H1 (cell line): ENCODE measurements at regions not wholly inside any gene's neighbourhood (a gene's known extent, or its start where the extent isn't known, plus 50 kb on each side); places are given as distances from the start of the nearest gene placed in this dataset.

Experiments used
- CTCF ChIA-PET: fragments of 300-600 bp; sonication (Branson Sonifier 250); formaldehyde crosslinking; loops from one replicate; lab custom pipeline; 2021; ENCODE audit not compliant: partially characterized antibody; lab: Charles Lee
- POLR2A ChIA-PET: fragments of 300-600 bp; sonication (Branson Sonifier 250); formaldehyde crosslinking; loops from one replicate; lab custom pipeline; 2021; ENCODE audit warnings: inconsistent platforms; ENCODE audit not compliant: partially characterized antibody; lab: Charles Lee
- DNase-seq, 2 experiments: peaks; one replicate each; pipeline versions ENCODE4 v3.0.0 to v3.0.0-alpha.2; 2010 to 2022; ENCODE audit warnings: low spot score in 2 of 2, low read depth in 1 of 2, mixed read lengths in 1 of 2
- FAIRE-seq: peaks from 2 replicates; lab custom pipeline; 2011; peaks lifted over from hg19 to GRCh38; lab: Jason Lieb, UNC
- H2AFZ ChIP-seq: 2 replicates; pipeline ENCODE4 v1.8.1; 2012; ENCODE audit warnings: low read length, inconsistent platforms
- H2AK5ac ChIP-seq: 2 replicates; pipeline ENCODE4 v1.6.1; 2013; ENCODE audit warnings: low read depth, low read length
- H2BK120ac ChIP-seq: replicated peaks from 2 replicates; pipeline ENCODE3; 2013; ENCODE audit warnings: low read depth, low read length, inconsistent platforms
- H2BK12ac ChIP-seq: 2 replicates; pipeline ENCODE4 v1.6.1; 2013; ENCODE audit warnings: low read depth, low read length
- H2BK15ac ChIP-seq: 2 replicates; pipeline ENCODE4 v1.6.1; 2013; ENCODE audit warnings: low read length
- H2BK20ac ChIP-seq: 2 replicates; pipeline ENCODE4 v1.6.1; 2013; ENCODE audit warnings: low read length
- H2BK5ac ChIP-seq: 2 replicates; pipeline ENCODE4 v1.6.1; 2013; ENCODE audit warnings: low read depth, low read length
- H3K14ac ChIP-seq: 2 replicates; pipeline ENCODE4 v1.6.1; 2013; ENCODE audit warnings: inconsistent platforms; ENCODE audit not compliant: insufficient read length
- H3K18ac ChIP-seq: 2 replicates; pipeline ENCODE4 v1.6.1; 2013; ENCODE audit warnings: low read length; ENCODE audit errors: extremely low read depth
- H3K23ac ChIP-seq: 2 replicates; pipeline ENCODE4 v1.6.1; 2013; ENCODE audit warnings: inconsistent platforms; ENCODE audit not compliant: insufficient read length
- H3K23me2 ChIP-seq: 2 replicates; pipeline ENCODE4 v1.6.1; 2013; ENCODE audit warnings: low read depth, low read length
- H3K27ac ChIP-seq: 2 replicates; pipeline ENCODE4 v1.6.1; 2011; ENCODE audit warnings: low read depth, low read length, inconsistent platforms
- H3K27me3 ChIP-seq, 4 experiments: replicated peaks in 1 of 4; 1 replicate in 1 of 4; 2 replicates in 3 of 4; pipeline versions ENCODE4 v1.6.1 to v1.8.1; 2011 to 2013; ENCODE audit warnings: low read length in 3 of 4, mild to moderate bottlenecking in 3 of 4, inconsistent platforms in 2 of 4, mixed read lengths in 2 of 4, moderate library complexity in 1 of 4; ENCODE audit not compliant: control insufficient read depth in 3 of 4, insufficient read depth in 3 of 4; ENCODE audit errors: extremely low read depth in 1 of 4
- H3K36me3 ChIP-seq, 4 experiments: 2 replicates each; pipeline versions ENCODE4 v1.6.1 to v1.8.1; 2011 to 2013; ENCODE audit warnings: mild to moderate bottlenecking in 4 of 4, low read length in 3 of 4, moderate library complexity in 2 of 4, control low read depth in 1 of 4, inconsistent platforms in 1 of 4; ENCODE audit not compliant: insufficient read depth in 4 of 4, control insufficient read depth in 2 of 4
- H3K4ac ChIP-seq: replicated peaks from 2 replicates; pipeline ENCODE3; 2013; ENCODE audit warnings: low read length, low read depth, mixed read lengths, inconsistent platforms; ENCODE audit not compliant: insufficient read length
- H3K4me1 ChIP-seq, 4 experiments: replicated peaks in 1 of 4; 1 replicate in 1 of 4; 2 replicates in 3 of 4; pipeline versions ENCODE4 v1.6.1 to v1.8.1; 2011 to 2013; ENCODE audit warnings: low read length in 3 of 4, inconsistent platforms in 2 of 4, mixed read lengths in 1 of 4; ENCODE audit not compliant: insufficient read depth in 4 of 4, control insufficient read depth in 3 of 4
- H3K4me2 ChIP-seq, 2 experiments: 2 replicates each; pipeline versions ENCODE4 v1.6.1 to v1.8.1; 2011 to 2013; ENCODE audit warnings: low read depth in 2 of 2, low read length in 2 of 2, control low read depth in 1 of 2, inconsistent platforms in 1 of 2, mild to moderate bottlenecking in 1 of 2; ENCODE audit not compliant: insufficient read depth in 1 of 2
- H3K4me3 ChIP-seq, 4 experiments: fragments of 200-600, 300-600 bp in 1 of 4; sonication (generic), shearing (Covaris generic), sonication (Bioruptor Twin) in 1 of 4; 2 replicates each; pipeline versions ENCODE4 v1.5.1 to v1.8.1; 2011 to 2016; ENCODE audit warnings: low read length in 4 of 4, low read depth in 3 of 4, control low read depth in 2 of 4, inconsistent platforms in 2 of 4, mild to moderate bottlenecking in 2 of 4, mixed read lengths in 1 of 4, moderate library complexity in 1 of 4; ENCODE audit not compliant: insufficient read depth in 2 of 4; ENCODE audit errors: extremely low read depth in 1 of 4
- H3K56ac ChIP-seq: replicated peaks from 2 replicates; pipeline ENCODE3; 2013; ENCODE audit warnings: low read depth, mild to moderate bottlenecking, mixed read lengths, low read length, inconsistent platforms; ENCODE audit not compliant: insufficient read length
- H3K79me1 ChIP-seq: 2 replicates; pipeline ENCODE4 v1.6.1; 2013; ENCODE audit warnings: low read depth, low read length, control low read depth
- H3K79me2 ChIP-seq, 2 experiments: 2 replicates each; pipeline versions ENCODE4 v1.6.1 to v1.8.1; 2012 to 2013; ENCODE audit warnings: low read length in 2 of 2, mild to moderate bottlenecking in 2 of 2, inconsistent platforms in 1 of 2; ENCODE audit not compliant: insufficient read depth in 2 of 2, control insufficient read depth in 1 of 2
- H3K9ac ChIP-seq, 4 experiments: replicated peaks in 1 of 4; 1 replicate in 1 of 4; 2 replicates in 3 of 4; pipeline versions ENCODE4 v1.6.1 to v1.8.1; 2011 to 2013; ENCODE audit warnings: low read depth in 3 of 4, low read length in 3 of 4, control low read depth in 2 of 4, mild to moderate bottlenecking in 2 of 4, moderate library complexity in 2 of 4, inconsistent platforms in 1 of 4; ENCODE audit errors: extremely low read depth in 1 of 4
- H3K9me3 ChIP-seq, 2 experiments: 2 replicates each; pipeline versions ENCODE4 v1.6.1 to v1.8.1; 2012 to 2013; ENCODE audit warnings: mild to moderate bottlenecking in 2 of 2, moderate library complexity in 2 of 2, control low read depth in 1 of 2, inconsistent platforms in 1 of 2, low read depth in 1 of 2, low read length in 1 of 2, mixed read lengths in 1 of 2; ENCODE audit not compliant: insufficient read depth in 2 of 2
- H4K20me1 ChIP-seq, 2 experiments: replicated peaks in 1 of 2; 2 replicates each; pipeline versions ENCODE3 to v1.8.1; 2011 to 2013; ENCODE audit warnings: inconsistent platforms in 2 of 2, low read length in 2 of 2, mild to moderate bottlenecking in 1 of 2; ENCODE audit not compliant: insufficient read depth in 2 of 2, control insufficient read depth in 1 of 2
- H4K5ac ChIP-seq: 2 replicates; pipeline ENCODE4 v1.6.1; 2013; ENCODE audit warnings: low read length, low read depth, mixed read lengths, inconsistent platforms; ENCODE audit not compliant: insufficient read length
- H4K8ac ChIP-seq: 2 replicates; pipeline ENCODE4 v1.8.0; 2013; ENCODE audit warnings: mild to moderate bottlenecking, moderate library complexity, low read length, inconsistent platforms; ENCODE audit not compliant: insufficient read depth; ENCODE audit errors: extremely low read depth
- H4K91ac ChIP-seq: replicated peaks from 2 replicates; pipeline ENCODE3; 2013; ENCODE audit warnings: low read length, mixed read lengths, inconsistent platforms; ENCODE audit not compliant: insufficient read length
- JUN ChIP-seq: IDR thresholded peaks from 2 replicates; pipeline ENCODE4 v1.6.1; 2011; ENCODE audit warnings: low read depth, mild to moderate bottlenecking, improper control_type of control experiment, low read length
- JUND ChIP-seq: IDR thresholded peaks from 2 replicates; pipeline ENCODE4 v1.6.1; 2011; ENCODE audit warnings: mild to moderate bottlenecking, improper control_type of control experiment, low read length
- RNF2 ChIP-seq: fragments of 200-900, 300-1000 bp; sonication (generic); IDR thresholded peaks from 2 replicates; pipeline ENCODE4 v1.7.1; 2016; ENCODE audit warnings: borderline replicate concordance, low read depth, mild to moderate bottlenecking, antibody characterized with exemption, low read length; ENCODE audit not compliant: poor library complexity, severe bottlenecking; ENCODE audit errors: missing control alignments
- SAP30 ChIP-seq: fragments of 300-600 bp; sonication (generic); IDR thresholded peaks from 2 replicates; pipeline ENCODE4 v1.7.1; 2012; ENCODE audit warnings: low read length, moderate library complexity, mild to moderate bottlenecking, inconsistent platforms; ENCODE audit not compliant: insufficient read depth, insufficient replicate concordance
- WGBS, 2 experiments: shearing (Covaris generic) in 1 of 2; methylation state at CpG; one replicate each; pipeline versions ENCODE4 v1.1.6 to v1.1.7; 2013 to 2015; ENCODE audit warnings: low lambda C conversion rate in 2 of 2, mixed read lengths in 2 of 2, inconsistent platforms in 1 of 2, low coverage in 1 of 2, missing lambda C conversion rate in 1 of 2; ENCODE audit not compliant: insufficient replicate concordance in 2 of 2, insufficient coverage in 1 of 2, insufficient read length in 1 of 2; ENCODE audit errors: extremely low coverage in 1 of 2, missing lambda C conversion rate in 1 of 2; 5-methylcytosine and 5-hydroxymethylcytosine counted together

GRCh38 chr14:97266653-97267052 is 469.5 kb downstream of the VRK1 start:
- Histone ChIP-seq H3K4me1 (peaks cover 0 to 8% (median 4%) of the 10 kb centered on the region in 4 experiments; a peak in 4 of 7 replicates), H3K23ac (no peak overlapping the region), H2BK5ac (no peak overlapping the region), H2BK15ac (no peak overlapping the region), H2AK5ac (no peak overlapping the region), H3K4me2 (peak overlapping the region in 1 of 2 experiments; percentile 46; a peak in 1 of 4 replicates), H2AFZ (no peak overlapping the region), H3K27ac (no peak overlapping the region), H3K4ac (no peak overlapping the region), H3K79me2 (no peaks in the 10 kb centered on the region), H3K79me1 (no peaks in the 10 kb centered on the region), H3K23me2 (peaks cover 4% of the 10 kb centered on the region; the same call in 1 of the 2 replicates), H3K4me3 (no peak overlapping the region), H4K91ac (no peak overlapping the region), H4K20me1 (no peaks in the 10 kb centered on the region), H3K9me3 (0 out of 4 replicates have a peak, but pooled peaks cover 0 to 2% of the 10 kb centered on the region in 2 experiments), H3K56ac (no peak overlapping the region), H3K27me3 (no peaks in the 10 kb centered on the region), H3K36me3 (no peaks in the 10 kb centered on the region), H3K18ac (no peak overlapping the region), H4K5ac (no peak overlapping the region), H3K9ac (no peak overlapping the region), H2BK120ac (no peak overlapping the region), H3K14ac (no peak overlapping the region), H4K8ac (no peak overlapping the region), H2BK20ac (no peak overlapping the region), H2BK12ac (no peak overlapping the region)
- ChIA-PET CTCF (interaction anchor here (1.0 kb wide), 1 partner anchor 15 kb away, joined by 3 read pairs; no protein-coding TSS in a partner anchor), POLR2A (no interaction called here)
- TF ChIP-seq JUN = peak; percentile 68; the same call in 1 of the 2 replicates
- peak; percentile 87 for TF ChIP-seq JUND
- TF ChIP-seq RNF2 = no peak
- TF ChIP-seq SAP30 = no peak
- DNase-seq = no peak
- FAIRE-seq = no peak
- WGBS, 2 experiments = 50% methylated on average over 2 of the region's 2 CpGs; no CpG with 5 or more reads in 1 of the 2 experiments
